B cell (primary cell): ENCODE measurements at regions not wholly inside any gene's neighbourhood (a gene's known extent, or its start where the extent isn't known, plus 50 kb on each side); places are given as distances from the start of the nearest gene placed in this dataset.

Source experiments
- ATAC-seq: fragments of 200-7000 bp; cut with Tn5 transposase; one replicate; pipeline ENCODE4 v1.10.0; 2021; ENCODE audit warnings: low read depth, mild to moderate bottlenecking, moderate number of reproducible peaks, moderate library complexity
- CTCF ChIA-PET: fragments of 350-600 bp; sonication (Branson Sonifier 250); formaldehyde crosslinking; loops from one replicate; lab custom pipeline; 2021; ENCODE audit warnings: antibody characterized with exemption, inconsistent platforms; lab: Charles Lee
- POLR2A ChIA-PET: fragments of 350-600 bp; sonication (Branson Sonifier 250); formaldehyde crosslinking; loops from one replicate; lab custom pipeline; 2021; ENCODE audit warnings: antibody characterized with exemption; lab: Charles Lee
- DNase-seq: peaks from one replicate; pipeline ENCODE4 v3.0.0; 2013
- H2AFZ ChIP-seq: 2 replicates; pipeline ENCODE4 v1.6.1; 2012; ENCODE audit warnings: mild to moderate bottlenecking, low read depth, low read length; ENCODE audit not compliant: insufficient read depth, poor library complexity, severe bottlenecking
- H3K27ac ChIP-seq, 2 donors: 1 replicate in 1 of 2; 2 replicates in 1 of 2; pipeline ENCODE4 v1.5.1; 2012 to 2013; ENCODE audit warnings: low read length in 2 of 2, mild to moderate bottlenecking in 2 of 2, moderate library complexity in 1 of 2
- H3K27me3 ChIP-seq, 4 experiments: fragments of 200-600 bp in 1 of 4; sonication (generic) in 1 of 4; replicated peaks in 1 of 4; 1 replicate in 2 of 4; 2 replicates in 2 of 4; pipeline versions ENCODE4 v1.6.1 to v1.7.0; 2013 to 2016; ENCODE audit warnings: low read length in 3 of 4, mild to moderate bottlenecking in 2 of 4, mixed read lengths in 1 of 4, moderate library complexity in 1 of 4; ENCODE audit not compliant: insufficient read depth in 4 of 4, control insufficient read depth in 3 of 4; ENCODE audit errors: control extremely low read depth in 1 of 4
- H3K36me3 ChIP-seq, 2 experiments: replicated peaks in 1 of 2; 1 replicate in 1 of 2; 2 replicates in 1 of 2; pipeline versions ENCODE4 v1.6.1 to v1.7.1; 2013; ENCODE audit warnings: low read length in 1 of 2; ENCODE audit not compliant: insufficient read depth in 2 of 2, control insufficient read depth in 1 of 2; ENCODE audit errors: control extremely low read depth in 1 of 2, extremely low read depth in 1 of 2
- H3K4me1 ChIP-seq, 2 donors: fragments of 200-600 bp in 1 of 2; sonication (generic) in 1 of 2; 1 replicate in 1 of 2; 2 replicates in 1 of 2; pipeline versions ENCODE4 v1.5.1 to v1.6.1; 2013 to 2017; ENCODE audit warnings: low read length in 2 of 2; ENCODE audit not compliant: control insufficient read depth in 2 of 2, insufficient read depth in 2 of 2
- H3K4me2 ChIP-seq: replicated peaks from 2 replicates; pipeline ENCODE3; 2012; ENCODE audit warnings: mild to moderate bottlenecking, low read depth, low read length; ENCODE audit not compliant: poor library complexity, severe bottlenecking
- H3K4me3 ChIP-seq, 5 experiments: fragments of 200-600 bp in 1 of 5; sonication (generic) in 1 of 5; 1 replicate in 3 of 5; 2 replicates in 2 of 5; pipeline versions ENCODE4 v1.5.1 to v1.7.0; 2011 to 2016; ENCODE audit warnings: low read length in 4 of 5, mild to moderate bottlenecking in 4 of 5, low read depth in 2 of 5, control low read depth in 1 of 5, moderate library complexity in 1 of 5; ENCODE audit not compliant: insufficient read depth in 1 of 5; ENCODE audit errors: control extremely low read depth in 1 of 5, extremely low read depth in 1 of 5
- H3K79me2 ChIP-seq: fragments of 200-600 bp; sonication (generic); one replicate; pipeline ENCODE4 v1.6.0; 2016; ENCODE audit warnings: low read length; ENCODE audit not compliant: control insufficient read depth, insufficient read depth
- H3K9ac ChIP-seq: fragments of 200-600 bp; sonication (generic); 2 replicates; pipeline ENCODE4 v1.6.1; 2017; ENCODE audit warnings: mild to moderate bottlenecking, low read length, moderate library complexity
- H3K9me3 ChIP-seq, 3 donors: one replicate each; pipeline versions ENCODE4 v1.6.1 to v1.7.1; 2013; ENCODE audit warnings: low read length in 2 of 3; ENCODE audit not compliant: control insufficient read depth in 2 of 3, insufficient read depth in 1 of 3; ENCODE audit errors: control extremely low read depth in 1 of 3
- H4K20me1 ChIP-seq: 2 replicates; pipeline ENCODE4 v1.6.0; 2012; ENCODE audit warnings: mild to moderate bottlenecking, low read length; ENCODE audit not compliant: insufficient read depth, control insufficient read depth, poor library complexity, severe bottlenecking
- H3K27ac Mint-ChIP-seq: one replicate; pipeline ENCODE4 v1.8.0; 2021; ENCODE audit warnings: mixed read lengths
- H3K27me3 Mint-ChIP-seq: one replicate; pipeline ENCODE4 v1.8.0; 2021; ENCODE audit warnings: mixed read lengths
- H3K4me1 Mint-ChIP-seq: one replicate; pipeline ENCODE4 v1.8.0; 2021; ENCODE audit warnings: mixed read lengths
- H3K4me3 Mint-ChIP-seq: one replicate; pipeline ENCODE4 v1.8.0; 2021; ENCODE audit warnings: mixed read lengths
- H3K9me3 Mint-ChIP-seq: one replicate; pipeline ENCODE4 v1.8.0; 2022; ENCODE audit warnings: mixed read lengths; ENCODE audit not compliant: insufficient read depth
- EZH2 ChIP-seq: IDR thresholded peaks from 2 replicates; pipeline ENCODE4 v1.6.1; 2012; ENCODE audit warnings: borderline replicate concordance, low read depth, mild to moderate bottlenecking, moderate library complexity, low read length; ENCODE audit not compliant: insufficient read depth, poor library complexity, severe bottlenecking
- WGBS: methylation state at CpG from one replicate; pipeline ENCODE4 v1.1.5; 2013; ENCODE audit warnings: missing lambda C conversion rate; ENCODE audit not compliant: insufficient coverage; 5-methylcytosine and 5-hydroxymethylcytosine counted together
- intact Hi-C: fragments of 100-400 bp; cut with micrococcal nuclease; formaldehyde crosslinking; loops from one replicate; pipeline ENCODE4 v1.10.0; 2022
- TF ChIP-seq, protein P1 (sequence below): fragments of 200-600 bp; IDR thresholded peaks from one replicate; pipeline ENCODE4 v1.8.0; 2022; ENCODE audit warnings: antibody characterized with exemption, mild to moderate bottlenecking

DNA sequence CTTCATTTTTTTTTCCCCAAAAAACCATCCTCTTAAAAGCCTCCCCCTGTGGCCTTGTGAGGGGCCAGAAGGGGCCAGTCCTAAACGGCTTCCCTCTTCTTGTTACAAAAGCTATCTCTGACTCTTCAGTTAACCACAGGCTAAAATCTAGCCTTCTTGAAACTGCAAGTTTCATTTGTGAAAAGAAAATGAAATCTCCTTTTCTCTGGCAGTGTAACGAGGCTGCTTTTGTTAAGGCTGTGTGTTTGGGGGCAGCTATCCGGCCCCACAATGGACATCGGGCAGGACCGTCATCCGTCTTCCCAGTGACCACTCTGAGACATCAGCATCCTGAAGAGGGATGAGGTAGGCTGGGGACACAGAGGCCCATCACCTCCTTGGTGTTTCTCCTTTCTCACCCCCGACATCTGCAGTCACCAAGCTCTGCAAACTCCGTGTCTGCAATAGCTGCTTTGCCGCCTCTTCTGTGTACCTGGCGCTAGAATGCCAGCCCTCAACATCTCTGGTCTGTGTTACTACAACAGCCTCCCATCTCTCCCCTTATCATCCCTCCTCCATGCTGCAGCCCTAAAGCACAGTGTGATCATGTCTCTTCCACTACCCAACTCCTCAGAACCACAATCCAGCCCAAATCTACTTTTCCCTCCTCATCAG, 94.0 kb downstream of the RCN1 start:
- H3K4me3 Mint-ChIP-seq: no peak overlapping the region
- no peak overlapping the region for H3K27ac Mint-ChIP-seq
- peaks cover 20% of the 10 kb centered on the region for H3K27me3 Mint-ChIP-seq
- Histone ChIP-seq H2AFZ (no peak overlapping the region), H3K9ac (no peak overlapping the region), H4K20me1 (no peaks in the 10 kb centered on the region), H3K4me3 (no peak overlapping the region), H3K79me2 (no peaks in the 10 kb centered on the region), H3K4me1 (no peaks in the 10 kb centered on the region), H3K9me3 (no peaks in the 10 kb centered on the region), H3K27ac (no peak overlapping the region), H3K27me3 (no peaks in the 10 kb centered on the region), H3K36me3 (no peaks in the 10 kb centered on the region), H3K4me2 (no peak overlapping the region)
- no peaks in the 10 kb centered on the region for H3K9me3 Mint-ChIP-seq
- TF ChIP-seq EZH2: no peak
- TF ChIP-seq, protein P1, sequence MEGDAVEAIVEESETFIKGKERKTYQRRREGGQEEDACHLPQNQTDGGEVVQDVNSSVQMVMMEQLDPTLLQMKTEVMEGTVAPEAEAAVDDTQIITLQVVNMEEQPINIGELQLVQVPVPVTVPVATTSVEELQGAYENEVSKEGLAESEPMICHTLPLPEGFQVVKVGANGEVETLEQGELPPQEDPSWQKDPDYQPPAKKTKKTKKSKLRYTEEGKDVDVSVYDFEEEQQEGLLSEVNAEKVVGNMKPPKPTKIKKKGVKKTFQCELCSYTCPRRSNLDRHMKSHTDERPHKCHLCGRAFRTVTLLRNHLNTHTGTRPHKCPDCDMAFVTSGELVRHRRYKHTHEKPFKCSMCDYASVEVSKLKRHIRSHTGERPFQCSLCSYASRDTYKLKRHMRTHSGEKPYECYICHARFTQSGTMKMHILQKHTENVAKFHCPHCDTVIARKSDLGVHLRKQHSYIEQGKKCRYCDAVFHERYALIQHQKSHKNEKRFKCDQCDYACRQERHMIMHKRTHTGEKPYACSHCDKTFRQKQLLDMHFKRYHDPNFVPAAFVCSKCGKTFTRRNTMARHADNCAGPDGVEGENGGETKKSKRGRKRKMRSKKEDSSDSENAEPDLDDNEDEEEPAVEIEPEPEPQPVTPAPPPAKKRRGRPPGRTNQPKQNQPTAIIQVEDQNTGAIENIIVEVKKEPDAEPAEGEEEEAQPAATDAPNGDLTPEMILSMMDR: no peak
- no peak for ATAC-seq
- no peaks in the 10 kb centered on the region for H3K4me1 Mint-ChIP-seq
- no peak for DNase-seq
- WGBS: 92% methylated on average over 9 of the region's 10 CpGs
- ChIA-PET POLR2A (no interaction called here), CTCF (interaction anchor here (2.4 to 10.3 kb wide), 2 partner anchors 8 to 134 kb away, joined by 10 to 197 read pairs; no protein-coding TSS in a partner anchor)
- intact Hi-C loops: no loop called here

DNA sequence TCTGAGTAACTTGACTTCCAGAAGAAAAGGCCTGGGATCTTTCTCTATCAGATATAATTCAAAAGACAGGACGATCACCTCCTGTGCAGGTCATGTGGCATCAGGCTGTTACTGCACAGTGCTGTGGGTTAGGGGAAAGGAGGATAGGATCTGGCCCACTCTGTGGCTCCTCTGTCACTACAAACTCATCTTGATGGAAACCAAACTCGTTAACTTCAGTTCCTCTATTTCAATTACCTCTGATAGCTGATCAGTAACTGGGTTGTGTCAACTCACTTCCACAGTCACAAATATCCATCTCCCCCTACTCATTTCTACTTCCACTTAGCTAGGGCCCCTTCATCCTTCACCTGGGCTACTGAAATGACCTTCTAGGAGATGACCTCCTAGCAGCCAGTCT, 95.2 kb downstream of the RCN1 start:
- H3K4me1 Mint-ChIP-seq: no peaks in the 10 kb centered on the region
- H3K27me3 Mint-ChIP-seq: peaks cover 14% of the 10 kb centered on the region
- Histone ChIP-seq H2AFZ (no peak overlapping the region), H4K20me1 (no peaks in the 10 kb centered on the region), H3K27me3 (no peaks in the 10 kb centered on the region), H3K4me3 (no peak overlapping the region), H3K4me1 (no peaks in the 10 kb centered on the region), H3K9me3 (no peaks in the 10 kb centered on the region), H3K9ac (no peak overlapping the region), H3K4me2 (no peak overlapping the region), H3K79me2 (no peaks in the 10 kb centered on the region), H3K36me3 (no peaks in the 10 kb centered on the region), H3K27ac (no peak overlapping the region)
- intact Hi-C loops: no loop called here
- no peaks in the 10 kb centered on the region for H3K9me3 Mint-ChIP-seq
- CTCF ChIA-PET: interaction anchor here (2.4 kb wide), 1 partner anchor 9 kb away, joined by 10 read pairs; no protein-coding TSS in a partner anchor
- H3K27ac Mint-ChIP-seq: no peak overlapping the region
- no peak overlapping the region for H3K4me3 Mint-ChIP-seq
- ATAC-seq (no peak), DNase-seq (no peak)
- POLR2A ChIA-PET: no interaction called here
- WGBS: 64% methylated on average over 1 of the region's 2 CpGs
- TF ChIP-seq EZH2: no peak
- TF ChIP-seq, protein P1: no peak
